ENCODE measurements at regions not wholly inside any gene's neighbourhood (a gene's known extent, or its start where the extent isn't known, plus 50 kb on each side); places are given as distances from the start of the nearest gene placed in this dataset.

- 0 out of 2 replicates have a peak, but pooled peaks have one; percentile 27 for TF ChIP-seq RFXAP (CRISPR knock-in tag; IDR thresholded peaks at IDR 0.05; ENCODE audit: borderline replicate concordance)
- TF ChIP-seq MIER2 (CRISPR knock-in tag; IDR thresholded peaks at IDR 0.05) = peak; percentile 61; the same call in 1 of the 2 replicates
- peak; percentile 96 for TF ChIP-seq ZNF503 (CRISPR knock-in tag; IDR thresholded peaks at IDR 0.05)
- 0 out of 2 replicates have a peak, but pooled peaks have one; percentile 25 for TF ChIP-seq ESRRA (CRISPR knock-in tag; IDR thresholded peaks at IDR 0.05; ENCODE audit: low read depth)
- TF ChIP-seq PHF5A (CRISPR knock-in tag; IDR thresholded peaks at IDR 0.05; ENCODE audit: low read depth, unreplicated experiment) = peak; percentile 87
- TF ChIP-seq ZNF292 (CRISPR knock-in tag; IDR thresholded peaks at IDR 0.05; ENCODE audit: borderline replicate concordance, low read depth) = peak; percentile 61; the same call in 1 of the 2 replicates
- TF ChIP-seq ERF (CRISPR knock-in tag; IDR thresholded peaks at IDR 0.05) = peak; percentile 89
- TF ChIP-seq ZBTB46 (CRISPR knock-in tag; IDR thresholded peaks at IDR 0.05; ENCODE audit: borderline replicate concordance) = no peak
- peak; percentile 96 for TF ChIP-seq PITX1 (CRISPR knock-in tag; IDR thresholded peaks at IDR 0.05)
- TF ChIP-seq KDM3A (CRISPR knock-in tag; IDR thresholded peaks at IDR 0.05; ENCODE audit: low read depth) = peak; percentile 50; the same call in 1 of the 2 replicates
- TF ChIP-seq RXRB (CRISPR knock-in tag; IDR thresholded peaks at IDR 0.05; ENCODE audit: borderline replicate concordance) = peak; percentile 90
- TF ChIP-seq ATF2 (CRISPR knock-in tag; IDR thresholded peaks at IDR 0.05) = peak; percentile 83
- no peak for TF ChIP-seq ZNF10 (CRISPR knock-in tag; IDR thresholded peaks at IDR 0.05; ENCODE audit: borderline replicate concordance, low read depth)
- peak; percentile 58; the same call in 1 of the 2 replicates for TF ChIP-seq ZBTB34 (CRISPR knock-in tag; IDR thresholded peaks at IDR 0.05)
- no peak for TF ChIP-seq ZNF160 (CRISPR knock-in tag; IDR thresholded peaks at IDR 0.05)
- TF ChIP-seq FOXO1 (CRISPR knock-in tag; IDR thresholded peaks at IDR 0.05) = peak; percentile 95
- TF ChIP-seq STAG1 (CRISPR knock-in tag; IDR thresholded peaks at IDR 0.05) = no peak; the same call in 1 of the 2 replicates
- TF ChIP-seq STAT5B (CRISPR knock-in tag; IDR thresholded peaks at IDR 0.05) = 0 out of 2 replicates have a peak, but pooled peaks have one; percentile 56
- TF ChIP-seq ZNF546 (CRISPR knock-in tag; conservative IDR thresholded peaks at IDR 0.05) = no peak
- 0 out of 2 replicates have a peak, but pooled peaks have one; percentile 37 for TF ChIP-seq ELF1 (CRISPR knock-in tag; IDR thresholded peaks at IDR 0.05)
Measured at GRCh38 chr21:36235058-36235582, 78.5 kb downstream of the DOP1B start (continued).

Data from HepG2 (cell line).